HG02678 (cell line): ENCODE measurements at regions not wholly inside any gene's neighbourhood (a gene's known extent, or its start where the extent isn't known, plus 50 kb on each side); places are given as distances from the start of the nearest gene placed in this dataset.

Experiments
- ATAC-seq: cut with Tn5 transposase; IDR thresholded peaks from one replicate; pipeline ENCODE4 v1.9.1; 2021; ENCODE audit warnings: mild to moderate bottlenecking, moderate library complexity; ENCODE audit not compliant: unreplicated experiment

- ATAC-seq = no peak
These were observed 634.2 kb upstream of the SETBP1 start for GRCh38 chr18:44046376-44046975.

DNA sequence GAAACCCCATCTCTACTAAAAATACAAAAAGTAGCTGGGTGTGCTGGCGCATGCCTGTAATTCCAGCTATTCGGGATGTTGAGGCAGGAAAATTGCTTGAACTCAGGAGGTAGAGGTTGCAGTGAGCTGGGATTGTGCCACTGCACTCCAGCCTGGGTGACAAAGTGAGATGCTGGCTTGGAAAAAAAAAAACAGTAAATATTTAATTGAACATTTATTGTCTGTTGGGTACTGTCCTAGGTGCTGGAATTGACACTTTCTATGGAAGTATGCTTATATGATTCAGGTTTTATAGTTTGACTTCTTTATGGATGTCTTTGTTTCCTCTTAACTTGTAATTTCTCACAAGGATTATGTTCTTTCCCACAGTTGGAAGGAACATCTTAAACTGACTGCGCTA lies 633.1 kb upstream of the SETBP1 start:
- ATAC-seq = no peak

GRCh38 chr18:44048435-44048834 lies 632.3 kb upstream of the SETBP1 start:
- no peak for ATAC-seq

GRCh38 chr18:44048846-44049245 lies 631.8 kb upstream of the SETBP1 start:
- no peak for ATAC-seq

GRCh38 chr18:44051026-44051425 lies 629.7 kb upstream of the SETBP1 start:
- ATAC-seq = no peak

GRCh38 chr18:44054514-44054913 lies 626.2 kb upstream of the SETBP1 start:
- ATAC-seq = no peak

- no peak for ATAC-seq
These were observed 620.5 kb upstream of the SETBP1 start for GRCh38 chr18:44060197-44060596.

- ATAC-seq = no peak
These were observed 619.2 kb upstream of the SETBP1 start for GRCh38 chr18:44061438-44061837.

GRCh38 chr18:44062345-44062744 lies 618.3 kb upstream of the SETBP1 start:
- no peak for ATAC-seq

DNA sequence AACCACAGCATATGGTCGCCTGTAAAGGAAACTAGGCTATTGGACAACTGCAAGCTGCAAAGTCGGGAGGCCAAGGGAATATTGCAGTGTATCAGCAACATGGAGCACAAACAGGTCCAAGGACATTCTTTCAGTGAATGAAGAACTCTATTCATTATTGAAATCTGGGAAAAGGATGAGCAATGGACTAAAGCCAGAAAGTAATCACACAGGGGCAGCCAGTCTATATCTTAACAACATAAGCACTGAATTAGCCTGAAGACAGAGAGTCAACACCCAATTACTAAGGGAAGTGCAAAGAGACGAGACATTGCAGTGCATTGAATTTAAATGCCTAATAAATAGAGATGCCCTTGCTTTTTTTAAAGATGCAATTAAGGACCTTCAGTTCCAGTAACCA lies 615.5 kb upstream of the SETBP1 start:
- ATAC-seq = no peak

- ATAC-seq = no peak
These were observed 614.1 kb upstream of the SETBP1 start for GRCh38 chr18:44066541-44066940.

GRCh38 chr18:44067186-44067585 lies 613.5 kb upstream of the SETBP1 start:
- ATAC-seq = no peak

GRCh38 chr18:44075038-44075437 lies 605.6 kb upstream of the SETBP1 start:
- no peak for ATAC-seq

GRCh38 chr18:44079606-44080005 lies 601.1 kb upstream of the SETBP1 start:
- ATAC-seq = no peak

- ATAC-seq = no peak
These were observed 600.6 kb upstream of the SETBP1 start for GRCh38 chr18:44080054-44080453.

GRCh38 chr18:44089732-44090131 lies 591.0 kb upstream of the SETBP1 start:
- ATAC-seq = no peak

DNA sequence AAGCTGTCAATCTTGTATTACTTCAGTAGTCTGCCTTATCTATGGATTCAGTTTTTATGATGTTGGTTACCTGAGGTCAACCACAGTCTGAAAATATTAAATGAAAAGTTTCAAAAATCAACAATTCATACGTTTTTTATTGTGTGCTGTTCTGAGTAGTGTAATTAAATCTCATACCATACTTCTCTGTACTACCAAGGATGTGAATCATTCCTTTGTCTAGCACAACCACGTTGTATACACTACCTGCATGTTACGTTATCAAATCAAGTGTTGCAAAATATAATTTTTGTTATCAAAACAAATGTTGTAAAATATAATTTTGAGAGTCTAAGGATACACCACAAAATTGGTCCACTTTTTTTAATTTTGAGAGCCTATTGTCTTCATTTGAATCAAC lies 590.2 kb upstream of the SETBP1 start:
- ATAC-seq = no peak

DNA sequence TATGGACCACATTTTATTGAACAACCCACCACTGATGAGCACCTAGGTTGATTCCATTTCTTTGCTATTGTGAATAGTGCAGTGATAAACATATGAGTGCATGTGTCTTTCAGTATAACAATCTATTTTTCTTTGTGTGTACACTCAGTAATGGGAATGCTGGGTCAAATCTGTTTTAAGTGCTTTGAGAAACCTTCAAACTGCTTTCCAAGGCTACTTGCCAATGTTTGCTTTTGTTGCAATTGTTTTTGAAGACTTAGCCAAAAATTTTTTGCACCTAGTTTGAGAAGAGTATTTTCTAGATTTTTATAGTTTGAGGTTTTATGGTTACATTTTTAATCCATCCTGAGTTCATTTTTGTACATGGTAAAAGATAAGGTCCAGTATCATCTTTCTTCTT lies 587.4 kb upstream of the SETBP1 start:
- no peak for ATAC-seq

DNA sequence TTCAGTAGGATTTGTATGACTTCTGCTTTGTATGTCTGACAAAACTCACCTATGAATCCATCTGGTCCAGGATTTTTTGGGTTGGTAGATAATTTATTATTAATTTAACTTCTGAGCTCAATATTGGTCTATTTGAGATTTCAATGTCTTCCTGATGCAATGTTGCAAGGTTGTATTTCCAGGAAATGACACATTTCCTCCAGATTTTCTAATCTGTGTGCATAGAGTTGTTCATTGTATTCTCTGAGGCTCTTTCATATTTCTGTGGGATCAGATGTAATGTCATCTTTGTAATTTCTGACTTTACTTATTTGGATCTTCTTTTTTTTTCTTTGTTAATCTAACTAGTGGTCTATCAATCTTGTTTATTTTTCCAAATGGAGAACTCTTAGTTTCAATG lies 584.7 kb upstream of the SETBP1 start:
- no peak for ATAC-seq

DNA sequence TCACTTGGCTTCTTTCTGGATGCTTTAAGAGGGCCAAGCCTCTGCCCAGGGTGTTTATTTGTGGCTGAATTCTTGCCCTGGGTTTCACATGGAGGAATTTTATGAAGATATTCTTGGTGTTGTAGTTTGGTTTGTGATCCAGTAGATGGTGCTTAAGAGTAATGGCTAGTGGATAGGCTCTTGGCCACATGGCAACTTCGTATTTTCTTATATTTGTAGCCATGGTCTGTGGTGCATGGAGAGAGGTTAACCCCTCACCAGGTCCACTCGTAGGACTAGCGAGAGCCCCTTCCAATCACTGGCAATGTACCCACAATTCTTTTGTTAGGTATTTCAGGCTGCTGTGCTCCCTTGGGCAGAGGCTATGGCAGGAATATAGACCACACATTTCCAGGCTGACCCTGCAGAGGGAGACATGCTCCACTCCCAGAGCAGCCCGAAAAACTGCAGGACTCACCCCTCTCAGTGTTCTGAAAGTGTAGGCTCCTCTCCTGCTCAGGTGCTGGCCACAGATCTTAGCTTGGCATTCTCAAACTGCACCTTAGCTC lies 582.1 kb upstream of the SETBP1 start:
- no peak for ATAC-seq

GRCh38 chr18:44107187-44107586 lies 573.5 kb upstream of the SETBP1 start:
- ATAC-seq = no peak

DNA sequence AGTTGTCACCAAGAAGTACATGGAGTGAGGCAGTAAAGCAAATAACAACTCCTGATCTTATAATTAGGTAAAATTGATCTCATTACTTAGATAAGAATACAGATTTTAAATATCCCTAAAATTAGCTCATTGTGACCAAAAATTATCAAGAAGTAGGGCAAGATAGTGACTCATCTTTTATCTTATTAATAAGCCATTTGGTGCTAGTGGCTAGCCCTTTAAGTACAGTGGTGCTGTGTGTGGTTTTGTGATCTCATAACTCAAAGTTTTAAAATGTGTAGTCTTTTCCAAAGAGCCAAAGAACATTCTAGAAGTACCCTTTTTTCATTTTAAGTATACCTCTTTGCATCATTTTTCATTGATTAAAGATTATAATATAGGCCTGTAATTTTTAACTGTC lies 569.4 kb upstream of the SETBP1 start:
- ATAC-seq = no peak

- ATAC-seq = no peak
These were observed 562.9 kb upstream of the SETBP1 start for GRCh38 chr18:44117821-44118220.
